ENCODE measurements at regions not wholly inside any gene's neighbourhood (a gene's known extent, or its start where the extent isn't known, plus 50 kb on each side); places are given as distances from the start of the nearest gene placed in this dataset.

DNA sequence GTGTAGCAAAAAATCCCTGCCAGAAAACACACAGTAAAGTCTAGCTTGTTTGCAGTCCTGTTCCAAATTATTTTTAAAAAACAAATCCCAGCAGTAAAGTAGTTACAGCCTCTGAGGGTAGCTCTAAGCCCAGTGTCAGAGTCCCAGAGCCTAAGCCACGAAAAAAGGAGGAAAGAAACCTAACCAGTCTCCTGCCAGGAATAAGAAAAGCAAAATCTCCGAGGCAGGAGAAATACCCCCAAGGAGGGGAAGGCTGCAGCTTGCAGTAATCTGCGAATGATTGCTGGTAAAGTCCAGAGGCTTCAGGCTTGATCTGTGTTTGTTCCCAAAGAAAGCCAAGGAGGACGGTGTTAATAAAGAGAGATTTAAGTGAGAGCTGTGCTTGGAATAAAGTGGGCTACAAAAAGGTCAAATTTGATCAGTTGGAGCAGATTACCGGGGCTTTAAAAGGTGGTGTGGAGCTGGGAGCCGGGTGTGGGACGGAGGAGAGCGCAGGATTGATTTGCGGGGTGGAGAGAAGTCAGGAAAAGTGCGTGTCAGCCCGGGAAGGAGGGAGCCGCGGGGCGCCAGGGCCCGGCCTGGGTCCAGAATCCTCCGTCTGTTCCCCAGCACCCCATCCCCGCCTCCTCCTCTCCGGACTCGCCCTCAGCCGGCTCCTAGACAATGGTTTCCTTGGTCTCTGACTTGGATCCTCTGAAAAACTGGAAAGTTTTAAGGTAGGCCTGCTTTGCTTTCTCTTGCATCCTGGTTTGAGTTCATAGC is 219.4 kb upstream of the CELF2 start:
- TF ChIP-seq PPARA (CRISPR knock-in tag; IDR thresholded peaks at IDR 0.05; ENCODE audit: borderline replicate concordance) (no peak), SNAI2 (CRISPR knock-in tag; IDR thresholded peaks at IDR 0.05) (no peak), BACH2 (CRISPR knock-in tag; IDR thresholded peaks at IDR 0.05; ENCODE audit: borderline replicate concordance) (no peak), ZFP3 (CRISPR knock-in tag; IDR thresholded peaks at IDR 0.05) (no peak), ZNF70 (CRISPR knock-in tag; IDR thresholded peaks at IDR 0.05) (no peak), TCF4 (CRISPR knock-in tag; IDR thresholded peaks at IDR 0.05; ENCODE audit: borderline replicate concordance) (no peak), ZNF8 (CRISPR knock-in tag; IDR thresholded peaks at IDR 0.05) (no peak), CSDC2 (CRISPR knock-in tag; IDR thresholded peaks at IDR 0.05) (no peak), ARNTL (CRISPR knock-in tag; IDR thresholded peaks at IDR 0.05; ENCODE audit: borderline replicate concordance, low read depth) (no peak)
- TF ChIP-seq, protein P1, sequence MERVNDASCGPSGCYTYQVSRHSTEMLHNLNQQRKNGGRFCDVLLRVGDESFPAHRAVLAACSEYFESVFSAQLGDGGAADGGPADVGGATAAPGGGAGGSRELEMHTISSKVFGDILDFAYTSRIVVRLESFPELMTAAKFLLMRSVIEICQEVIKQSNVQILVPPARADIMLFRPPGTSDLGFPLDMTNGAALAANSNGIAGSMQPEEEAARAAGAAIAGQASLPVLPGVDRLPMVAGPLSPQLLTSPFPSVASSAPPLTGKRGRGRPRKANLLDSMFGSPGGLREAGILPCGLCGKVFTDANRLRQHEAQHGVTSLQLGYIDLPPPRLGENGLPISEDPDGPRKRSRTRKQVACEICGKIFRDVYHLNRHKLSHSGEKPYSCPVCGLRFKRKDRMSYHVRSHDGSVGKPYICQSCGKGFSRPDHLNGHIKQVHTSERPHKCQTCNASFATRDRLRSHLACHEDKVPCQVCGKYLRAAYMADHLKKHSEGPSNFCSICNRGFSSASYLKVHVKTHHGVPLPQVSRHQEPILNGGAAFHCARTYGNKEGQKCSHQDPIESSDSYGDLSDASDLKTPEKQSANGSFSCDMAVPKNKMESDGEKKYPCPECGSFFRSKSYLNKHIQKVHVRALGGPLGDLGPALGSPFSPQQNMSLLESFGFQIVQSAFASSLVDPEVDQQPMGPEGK (CRISPR knock-in tag; IDR thresholded peaks at IDR 0.05; ENCODE audit: borderline replicate concordance) = no peak
- TF ChIP-seq, protein P2, sequence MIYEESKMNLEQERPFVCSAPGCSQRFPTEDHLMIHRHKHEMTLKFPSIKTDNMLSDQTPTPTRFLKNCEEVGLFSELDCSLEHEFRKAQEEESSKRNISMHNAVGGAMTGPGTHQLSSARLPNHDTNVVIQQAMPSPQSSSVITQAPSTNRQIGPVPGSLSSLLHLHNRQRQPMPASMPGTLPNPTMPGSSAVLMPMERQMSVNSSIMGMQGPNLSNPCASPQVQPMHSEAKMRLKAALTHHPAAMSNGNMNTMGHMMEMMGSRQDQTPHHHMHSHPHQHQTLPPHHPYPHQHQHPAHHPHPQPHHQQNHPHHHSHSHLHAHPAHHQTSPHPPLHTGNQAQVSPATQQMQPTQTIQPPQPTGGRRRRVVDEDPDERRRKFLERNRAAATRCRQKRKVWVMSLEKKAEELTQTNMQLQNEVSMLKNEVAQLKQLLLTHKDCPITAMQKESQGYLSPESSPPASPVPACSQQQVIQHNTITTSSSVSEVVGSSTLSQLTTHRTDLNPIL (CRISPR knock-in tag; IDR thresholded peaks at IDR 0.05; ENCODE audit: low read depth) = no peak
- TF ChIP-seq, protein P3, sequence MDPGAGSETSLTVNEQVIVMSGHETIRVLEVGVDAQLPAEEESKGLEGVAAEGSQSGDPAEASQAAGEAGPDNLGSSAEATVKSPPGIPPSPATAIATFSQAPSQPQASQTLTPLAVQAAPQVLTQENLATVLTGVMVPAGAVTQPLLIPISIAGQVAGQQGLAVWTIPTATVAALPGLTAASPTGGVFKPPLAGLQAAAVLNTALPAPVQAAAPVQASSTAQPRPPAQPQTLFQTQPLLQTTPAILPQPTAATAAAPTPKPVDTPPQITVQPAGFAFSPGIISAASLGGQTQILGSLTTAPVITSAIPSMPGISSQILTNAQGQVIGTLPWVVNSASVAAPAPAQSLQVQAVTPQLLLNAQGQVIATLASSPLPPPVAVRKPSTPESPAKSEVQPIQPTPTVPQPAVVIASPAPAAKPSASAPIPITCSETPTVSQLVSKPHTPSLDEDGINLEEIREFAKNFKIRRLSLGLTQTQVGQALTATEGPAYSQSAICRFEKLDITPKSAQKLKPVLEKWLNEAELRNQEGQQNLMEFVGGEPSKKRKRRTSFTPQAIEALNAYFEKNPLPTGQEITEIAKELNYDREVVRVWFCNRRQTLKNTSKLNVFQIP (CRISPR knock-in tag; IDR thresholded peaks at IDR 0.05; ENCODE audit: borderline replicate concordance, low read depth) = no peak
